ENCODE measurements at regions not wholly inside any gene's neighbourhood (a gene's known extent, or its start where the extent isn't known, plus 50 kb on each side); places are given as distances from the start of the nearest gene placed in this dataset.

DNA sequence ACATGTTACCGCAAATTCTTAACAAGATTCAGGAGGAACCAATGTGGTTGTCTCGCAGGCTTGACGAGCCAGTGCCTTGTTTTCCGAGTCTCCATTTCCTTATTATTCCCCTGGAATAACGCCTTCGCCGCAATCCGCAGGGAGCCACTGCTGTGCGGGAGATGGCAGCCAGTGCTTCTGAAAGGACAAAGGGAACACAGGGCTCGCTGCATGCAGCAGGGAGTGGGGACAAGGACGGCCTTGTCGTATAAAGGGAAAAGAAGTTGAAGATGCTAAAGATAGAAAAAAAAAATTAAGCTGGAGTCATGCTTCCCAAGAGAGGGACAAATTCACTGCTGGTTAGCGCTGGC, 221.4 kb downstream of the NDUFA10 start:
- Histone ChIP-seq H3K4me3 (ENCODE audit: control insufficient read depth in 2 of 3, extremely low read depth in 1 of 3, insufficient read depth in 2 of 3, low read depth in 1 of 3, low read length in 3 of 3) (no peak overlapping the region), H3K9me1 (ENCODE audit: control insufficient read depth, extremely low read depth, insufficient read depth, low read length) (no peaks in the 10 kb centered on the region), H3K27ac (ENCODE audit: control insufficient read depth, insufficient read depth, low read length) (no peak overlapping the region), H3K9ac (ENCODE audit: control insufficient read depth, extremely low read depth, insufficient read depth, low read length) (no peak overlapping the region), H3K4me2 (ENCODE audit: control insufficient read depth, extremely low read depth, insufficient read depth, low read depth, low read length) (no peak overlapping the region), H4K20me1 (ENCODE audit: control insufficient read depth, extremely low read depth, insufficient read depth, low read length) (no peaks in the 10 kb centered on the region), H3K9me3 (ENCODE audit: control insufficient read depth, low read depth, low read length) (no peaks in the 10 kb centered on the region), H3K36me3 (ENCODE audit: control insufficient read depth in 2 of 2, extremely low read depth in 1 of 2, insufficient read depth in 2 of 2, low read length in 2 of 2) (no peaks in the 10 kb centered on the region), H3K79me2 (ENCODE audit: control insufficient read depth, insufficient read depth, low read length) (no peaks in the 10 kb centered on the region), H3K4me1 (ENCODE audit: control insufficient read depth, extremely low read depth, insufficient read depth, low read length) (no peaks in the 10 kb centered on the region), H3K27me3 (ENCODE audit: control insufficient read depth, extremely low read depth, insufficient read depth, low read length) (no peaks in the 10 kb centered on the region), H2AFZ (ENCODE audit: control insufficient read depth, low read length) (no peak overlapping the region)
- dilution Hi-C loops (cut with MboI; ENCODE audit: extremely low pct_ligation_motif_present, low sequenced_read_pairs) = no loop called here
- no peak for FAIRE-seq
- TF ChIP-seq CTCF (optimal IDR thresholded peaks at IDR 0.05 in 1 of 3, IDR thresholded peaks at IDR 0.05 in 1 of 3, conservative IDR thresholded peaks at IDR 0.05 in 1 of 3; ENCODE audit: extremely low read depth in 1 of 3, insufficient read depth in 2 of 3, low read length in 3 of 3) (no peak), EZH2 (IDR thresholded peaks at IDR 0.05; ENCODE audit: low read length) (no peak)
- DNase-seq (ENCODE audit: low read depth, low spot score) = no peak

GRCh38 chr2:239803102-239803765, 221.9 kb downstream of the NDUFA10 start:
- no peak for FAIRE-seq
- Histone ChIP-seq H3K27me3 (ENCODE audit: control insufficient read depth, extremely low read depth, insufficient read depth, low read length) (no peaks in the 10 kb centered on the region), H3K9me3 (ENCODE audit: control insufficient read depth, low read depth, low read length) (no peaks in the 10 kb centered on the region)

More at GRCh38 chr2:239803102-239803765, 221.9 kb downstream of the NDUFA10 start:
- H3K4me2 ChIP-seq (ENCODE audit: control insufficient read depth, extremely low read depth, insufficient read depth, low read depth, low read length) = no peak overlapping the region
- H4K20me1 ChIP-seq (ENCODE audit: control insufficient read depth, extremely low read depth, insufficient read depth, low read length) = no peaks in the 10 kb centered on the region
- no peaks in the 10 kb centered on the region for H3K4me1 ChIP-seq (ENCODE audit: control insufficient read depth, extremely low read depth, insufficient read depth, low read length)
- no peak for DNase-seq (ENCODE audit: low read depth, low spot score)
- no peaks in the 10 kb centered on the region for H3K36me3 ChIP-seq (ENCODE audit: control insufficient read depth in 2 of 2, extremely low read depth in 1 of 2, insufficient read depth in 2 of 2, low read length in 2 of 2)
- H3K27ac ChIP-seq (ENCODE audit: control insufficient read depth, insufficient read depth, low read length) = no peak overlapping the region
- no peaks in the 10 kb centered on the region for H3K79me2 ChIP-seq (ENCODE audit: control insufficient read depth, insufficient read depth, low read length)
- no peaks in the 10 kb centered on the region for H3K9me1 ChIP-seq (ENCODE audit: control insufficient read depth, extremely low read depth, insufficient read depth, low read length)
- no peak overlapping the region for H3K9ac ChIP-seq (ENCODE audit: control insufficient read depth, extremely low read depth, insufficient read depth, low read length)
- no peak for TF ChIP-seq EZH2 (IDR thresholded peaks at IDR 0.05; ENCODE audit: low read length)
- no peak for TF ChIP-seq CTCF (optimal IDR thresholded peaks at IDR 0.05 in 1 of 3, IDR thresholded peaks at IDR 0.05 in 1 of 3, conservative IDR thresholded peaks at IDR 0.05 in 1 of 3; ENCODE audit: extremely low read depth in 1 of 3, insufficient read depth in 2 of 3, low read length in 3 of 3)
- H2AFZ ChIP-seq (ENCODE audit: control insufficient read depth, low read length) = no peak overlapping the region
- no peak overlapping the region for H3K4me3 ChIP-seq (ENCODE audit: control insufficient read depth in 2 of 3, extremely low read depth in 1 of 3, insufficient read depth in 2 of 3, low read depth in 1 of 3, low read length in 3 of 3)
- dilution Hi-C loops (cut with MboI; ENCODE audit: extremely low pct_ligation_motif_present, low sequenced_read_pairs) = no loop called here

Data from keratinocyte (primary cell).